ENCODE measurements at regions not wholly inside any gene's neighbourhood (a gene's known extent, or its start where the extent isn't known, plus 50 kb on each side); places are given as distances from the start of the nearest gene placed in this dataset.

- no peak for TF ChIP-seq SUZ12 (IDR thresholded peaks at IDR 0.05)
- no peak for TF ChIP-seq PKNOX1 (IDR thresholded peaks at IDR 0.05)
- no peak for TF ChIP-seq CTBP1 (IDR thresholded peaks at IDR 0.05; ENCODE audit: borderline replicate concordance)
- TF ChIP-seq BHLHE40 (IDR thresholded peaks at IDR 0.05; ENCODE audit: borderline replicate concordance) = no peak
These were observed 267.5 kb upstream of the PRKCQ start for GRCh38 chr10:6847561-6847960.

All from HEK293T (cell line).